ENCODE measurements at regions not wholly inside any gene's neighbourhood (a gene's known extent, or its start where the extent isn't known, plus 50 kb on each side); places are given as distances from the start of the nearest gene placed in this dataset.

DNA sequence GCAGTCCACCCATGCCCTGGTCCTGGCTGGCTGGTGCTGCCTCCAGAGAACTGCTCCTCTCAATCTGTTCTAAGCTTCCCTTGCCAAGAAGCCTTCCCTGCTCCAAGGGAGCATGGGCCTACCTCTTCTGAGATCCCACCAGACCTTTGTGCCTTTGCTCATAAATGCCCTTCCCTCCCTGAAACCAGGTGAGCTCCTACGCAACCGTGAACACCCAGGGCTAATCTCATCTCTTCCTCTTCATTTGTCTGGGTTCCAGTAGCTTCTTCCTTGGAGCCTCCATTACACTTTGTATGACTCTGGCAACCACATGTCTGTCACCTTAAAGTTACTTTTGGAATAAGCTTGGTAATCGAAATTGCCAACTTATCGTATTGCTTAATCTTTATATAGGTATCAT is 270.6 kb downstream of the PBX3 start:
- Histone ChIP-seq H3K9me3 (ENCODE audit: insufficient read depth, low read length) (no peaks in the 10 kb centered on the region), H3K9ac (ENCODE audit: insufficient read length, low read depth) (no peak overlapping the region), H3K4me1 (ENCODE audit: insufficient read depth, insufficient read length) (no peaks in the 10 kb centered on the region), H3K27me3 (ENCODE audit: insufficient read depth, insufficient read length) (no peaks in the 10 kb centered on the region), H3K4me3 (ENCODE audit: insufficient read length, low read depth) (no peak overlapping the region), H3K36me3 (ENCODE audit: insufficient read depth, insufficient read length, low read length) (no peaks in the 10 kb centered on the region)
- no peak for TF ChIP-seq ZNF274 (IDR thresholded peaks at IDR 0.05; ENCODE audit: low read depth, low read length)
- no peak for TF ChIP-seq YY1 (IDR thresholded peaks at IDR 0.05; ENCODE audit: insufficient read depth, insufficient read length)
- TF ChIP-seq SUZ12 (IDR thresholded peaks at IDR 0.05; ENCODE audit: extremely low read depth, insufficient read depth, insufficient read length), result no peak
- no peak for DNase-seq (ENCODE audit: low read depth, low spot score)

DNA sequence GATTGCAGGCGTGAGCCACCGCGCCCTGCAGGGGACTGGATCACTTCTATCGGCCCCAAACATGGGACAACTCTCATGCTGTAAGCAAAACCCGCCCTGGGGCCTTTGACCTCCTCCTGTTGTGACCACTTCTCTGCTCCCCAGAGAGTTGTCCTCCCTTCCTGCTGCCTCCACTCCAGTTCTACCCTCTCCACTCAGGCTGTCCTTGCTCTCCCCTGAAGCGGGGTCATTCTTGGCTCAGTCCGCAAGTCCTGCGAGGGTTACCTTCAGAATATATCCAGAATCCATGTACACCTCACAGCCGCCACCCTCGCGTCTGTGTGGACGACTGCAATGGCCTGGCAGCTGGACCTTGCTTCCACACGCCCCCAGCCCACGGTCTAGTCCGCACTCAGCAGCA is 273.7 kb downstream of the PBX3 start:
- H3K9me3 ChIP-seq (ENCODE audit: insufficient read depth, low read length), result no peaks in the 10 kb centered on the region
- TF ChIP-seq SUZ12 (IDR thresholded peaks at IDR 0.05; ENCODE audit: extremely low read depth, insufficient read depth, insufficient read length) (no peak), YY1 (IDR thresholded peaks at IDR 0.05; ENCODE audit: insufficient read depth, insufficient read length) (no peak), ZNF274 (IDR thresholded peaks at IDR 0.05; ENCODE audit: low read depth, low read length) (no peak)

DNA sequence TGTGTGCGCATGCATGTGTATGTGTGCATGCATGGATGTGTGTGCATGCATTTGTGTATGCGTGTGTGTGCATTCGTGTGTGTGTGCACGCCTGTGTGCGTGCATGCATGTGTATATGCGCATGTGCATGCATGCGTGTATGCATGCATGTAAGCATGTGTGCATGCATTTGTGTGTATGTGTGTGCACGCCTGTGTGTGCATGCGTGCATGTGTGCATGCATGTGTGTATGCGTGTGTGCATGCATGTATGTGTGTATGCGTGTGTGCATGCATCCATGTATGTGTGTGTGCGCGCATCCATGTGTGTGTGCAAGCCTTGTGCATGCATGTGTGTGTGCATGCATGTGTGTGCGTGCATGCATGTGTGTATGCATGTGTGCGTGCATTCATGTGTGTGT is 276.8 kb downstream of the PBX3 start:
- Histone ChIP-seq H3K9me3 (ENCODE audit: insufficient read depth, low read length) (no peaks in the 10 kb centered on the region), H3K27me3 (ENCODE audit: insufficient read depth, insufficient read length) (no peaks in the 10 kb centered on the region), H3K4me1 (ENCODE audit: insufficient read depth, insufficient read length) (no peaks in the 10 kb centered on the region), H3K9ac (ENCODE audit: insufficient read length, low read depth) (no peak overlapping the region), H3K36me3 (ENCODE audit: insufficient read depth, insufficient read length, low read length) (no peaks in the 10 kb centered on the region), H3K4me3 (ENCODE audit: insufficient read length, low read depth) (no peak overlapping the region)
- DNase-seq (ENCODE audit: low read depth, low spot score), result no peak
- no peak for TF ChIP-seq YY1 (IDR thresholded peaks at IDR 0.05; ENCODE audit: insufficient read depth, insufficient read length)
- no peak for TF ChIP-seq SUZ12 (IDR thresholded peaks at IDR 0.05; ENCODE audit: extremely low read depth, insufficient read depth, insufficient read length)
- TF ChIP-seq ZNF274 (IDR thresholded peaks at IDR 0.05; ENCODE audit: low read depth, low read length), result no peak

More for the DNA sequence above, 273.7 kb downstream of the PBX3 start:
- no peak for DNase-seq (ENCODE audit: low read depth, low spot score)
- no peaks in the 10 kb centered on the region for H3K4me1 ChIP-seq (ENCODE audit: insufficient read depth, insufficient read length)
- no peak overlapping the region for H3K9ac ChIP-seq (ENCODE audit: insufficient read length, low read depth)
- no peaks in the 10 kb centered on the region for H3K27me3 ChIP-seq (ENCODE audit: insufficient read depth, insufficient read length)
- H3K4me3 ChIP-seq (ENCODE audit: insufficient read length, low read depth), result no peak overlapping the region
- H3K36me3 ChIP-seq (ENCODE audit: insufficient read depth, insufficient read length, low read length), result no peaks in the 10 kb centered on the region

DNA sequence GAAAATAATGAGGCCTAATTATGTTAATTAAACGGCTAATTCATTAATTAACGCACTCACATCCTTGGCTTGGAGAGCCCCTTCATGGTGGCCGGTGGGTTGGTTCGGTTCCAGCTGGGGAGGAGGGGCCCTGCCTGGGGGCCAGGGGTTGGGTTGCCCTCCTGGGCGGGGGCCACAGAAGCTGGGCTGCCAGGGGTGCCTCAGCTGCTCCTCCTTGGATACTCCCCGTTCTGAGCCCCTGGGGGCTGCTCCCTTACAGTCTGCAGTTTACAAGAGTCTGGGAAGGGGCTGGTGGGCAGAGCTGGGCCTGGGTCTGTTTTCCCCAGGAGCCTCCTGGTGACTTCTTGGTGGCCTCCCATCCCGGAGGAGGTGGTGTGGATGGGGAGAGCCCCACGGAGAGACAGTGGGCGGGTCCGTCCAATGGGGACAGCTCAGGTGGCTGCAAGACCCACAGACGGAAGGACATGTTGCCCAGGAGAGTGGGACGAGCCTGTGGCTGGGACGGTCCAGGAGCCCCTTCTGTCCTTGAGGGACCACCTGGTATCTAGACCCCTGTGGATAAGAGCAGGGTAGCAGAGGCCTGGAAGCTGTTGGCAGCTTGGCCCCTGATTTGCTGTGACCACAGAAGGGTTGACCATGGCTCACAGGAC is 277.5 kb downstream of the PBX3 start:
- no peak overlapping the region for H3K9ac ChIP-seq (ENCODE audit: insufficient read length, low read depth)
- no peaks in the 10 kb centered on the region for H3K27me3 ChIP-seq (ENCODE audit: insufficient read depth, insufficient read length)
- H3K9me3 ChIP-seq (ENCODE audit: insufficient read depth, low read length), result no peaks in the 10 kb centered on the region
- TF ChIP-seq SUZ12 (IDR thresholded peaks at IDR 0.05; ENCODE audit: extremely low read depth, insufficient read depth, insufficient read length), result no peak
- no peak for TF ChIP-seq ZNF274 (IDR thresholded peaks at IDR 0.05; ENCODE audit: low read depth, low read length)
- no peak for TF ChIP-seq YY1 (IDR thresholded peaks at IDR 0.05; ENCODE audit: insufficient read depth, insufficient read length)
- H3K4me3 ChIP-seq (ENCODE audit: insufficient read length, low read depth), result no peak overlapping the region
- no peaks in the 10 kb centered on the region for H3K4me1 ChIP-seq (ENCODE audit: insufficient read depth, insufficient read length)
- no peaks in the 10 kb centered on the region for H3K36me3 ChIP-seq (ENCODE audit: insufficient read depth, insufficient read length, low read length)
- no peak for DNase-seq (ENCODE audit: low read depth, low spot score)

DNA sequence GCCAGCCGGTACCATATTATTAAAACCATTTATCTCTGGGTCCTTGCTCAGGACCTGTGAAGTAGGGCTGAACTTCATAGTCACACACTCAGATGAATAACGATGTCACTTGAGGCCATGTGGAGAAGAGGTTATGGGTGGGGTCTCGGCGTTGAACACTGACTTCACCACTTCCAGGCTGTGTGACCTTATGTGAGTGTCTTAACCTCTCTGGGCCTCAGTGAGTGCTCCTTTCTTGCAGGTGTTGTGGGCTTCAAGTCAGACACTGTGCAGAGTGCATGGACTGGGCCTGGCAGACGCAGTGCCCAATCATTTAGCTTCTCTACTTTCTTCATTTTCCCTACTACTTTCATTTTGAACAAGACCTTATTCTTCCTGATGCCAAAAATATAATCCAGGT is 278.8 kb downstream of the PBX3 start:
- Histone ChIP-seq H3K4me3 (ENCODE audit: insufficient read length, low read depth) (no peak overlapping the region), H3K9me3 (ENCODE audit: insufficient read depth, low read length) (no peaks in the 10 kb centered on the region), H3K4me1 (ENCODE audit: insufficient read depth, insufficient read length) (peaks cover 5% of the 10 kb centered on the region), H3K9ac (ENCODE audit: insufficient read length, low read depth) (no peak overlapping the region), H3K36me3 (ENCODE audit: insufficient read depth, insufficient read length, low read length) (no peaks in the 10 kb centered on the region), H3K27me3 (ENCODE audit: insufficient read depth, insufficient read length) (no peaks in the 10 kb centered on the region)
- no peak for TF ChIP-seq SUZ12 (IDR thresholded peaks at IDR 0.05; ENCODE audit: extremely low read depth, insufficient read depth, insufficient read length)
- TF ChIP-seq YY1 (IDR thresholded peaks at IDR 0.05; ENCODE audit: insufficient read depth, insufficient read length), result no peak
- TF ChIP-seq ZNF274 (IDR thresholded peaks at IDR 0.05; ENCODE audit: low read depth, low read length), result no peak
- no peak for DNase-seq (ENCODE audit: low read depth, low spot score)

DNA sequence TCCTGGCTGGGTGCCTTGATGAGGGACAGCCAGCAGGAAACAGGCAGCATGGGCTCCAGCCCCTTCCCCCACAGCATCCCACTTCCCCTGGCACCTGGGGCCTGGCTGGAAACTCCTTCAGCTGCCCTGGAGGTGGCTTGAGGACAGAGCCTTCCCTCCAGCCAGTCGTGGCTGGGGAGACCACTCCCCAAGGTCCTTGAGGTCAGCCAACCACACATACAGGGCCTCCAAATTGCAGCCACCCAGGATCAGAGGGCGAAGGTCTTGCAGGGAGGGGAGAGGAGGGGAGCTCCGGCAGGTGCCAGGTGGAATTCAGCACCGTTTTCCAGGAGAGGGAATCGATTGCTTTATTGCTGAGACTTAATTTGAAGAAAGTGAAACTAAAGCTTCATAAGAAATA is 280.4 kb downstream of the PBX3 start:
- H3K27me3 ChIP-seq (ENCODE audit: insufficient read depth, insufficient read length), result no peaks in the 10 kb centered on the region
- H3K36me3 ChIP-seq (ENCODE audit: insufficient read depth, insufficient read length, low read length), result no peaks in the 10 kb centered on the region
- TF ChIP-seq YY1 (IDR thresholded peaks at IDR 0.05; ENCODE audit: insufficient read depth, insufficient read length) (no peak), ZNF274 (IDR thresholded peaks at IDR 0.05; ENCODE audit: low read depth, low read length) (no peak), SUZ12 (IDR thresholded peaks at IDR 0.05; ENCODE audit: extremely low read depth, insufficient read depth, insufficient read length) (no peak)
- DNase-seq (ENCODE audit: low read depth, low spot score), result no peak
- H3K9me3 ChIP-seq (ENCODE audit: insufficient read depth, low read length), result no peaks in the 10 kb centered on the region
- H3K4me3 ChIP-seq (ENCODE audit: insufficient read length, low read depth), result no peak overlapping the region
- no peak overlapping the region for H3K9ac ChIP-seq (ENCODE audit: insufficient read length, low read depth)
- peaks cover 6% of the 10 kb centered on the region for H3K4me1 ChIP-seq (ENCODE audit: insufficient read depth, insufficient read length)

DNA sequence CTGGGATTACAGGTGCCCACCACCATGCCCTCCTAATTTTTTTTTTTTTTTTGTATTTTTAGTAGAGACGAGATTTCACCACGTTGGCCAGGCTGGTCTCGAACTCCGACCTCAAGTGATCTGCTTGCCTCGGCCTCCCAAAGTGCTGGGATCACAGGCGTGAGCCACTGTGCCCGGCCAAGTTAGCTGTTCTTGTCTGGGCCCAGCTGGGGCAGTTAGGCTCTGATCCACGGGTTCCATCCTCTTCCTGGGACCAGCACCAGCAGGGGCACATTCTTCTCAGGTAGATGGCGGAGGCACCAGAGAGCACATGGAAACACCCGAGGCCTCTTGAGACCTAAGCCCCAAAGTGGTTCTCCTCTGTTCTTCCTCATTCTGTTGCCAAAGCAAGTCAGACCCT is 281.6 kb downstream of the PBX3 start:
- no peak for DNase-seq (ENCODE audit: low read depth, low spot score)
- peaks cover 6% of the 10 kb centered on the region for H3K4me1 ChIP-seq (ENCODE audit: insufficient read depth, insufficient read length)
- no peak for TF ChIP-seq ZNF274 (IDR thresholded peaks at IDR 0.05; ENCODE audit: low read depth, low read length)
- no peaks in the 10 kb centered on the region for H3K27me3 ChIP-seq (ENCODE audit: insufficient read depth, insufficient read length)
- no peak overlapping the region for H3K4me3 ChIP-seq (ENCODE audit: insufficient read length, low read depth)
- no peaks in the 10 kb centered on the region for H3K9me3 ChIP-seq (ENCODE audit: insufficient read depth, low read length)
- no peak overlapping the region for H3K9ac ChIP-seq (ENCODE audit: insufficient read length, low read depth)
- H3K36me3 ChIP-seq (ENCODE audit: insufficient read depth, insufficient read length, low read length), result no peaks in the 10 kb centered on the region

All from NT2/D1 (cell line).